ENCODE measurements at regions not wholly inside any gene's neighbourhood (a gene's known extent, or its start where the extent isn't known, plus 50 kb on each side); places are given as distances from the start of the nearest gene placed in this dataset.

- no peak overlapping the region for H3K27ac ChIP-seq
- no peak for TF ChIP-seq Cebpa-rat (IDR thresholded peaks at IDR 0.05)
- no peaks in the 10 kb centered on the region for H3K27me3 ChIP-seq
- no peaks in the 10 kb centered on the region for H3K36me3 ChIP-seq
- no peaks in the 10 kb centered on the region for H3K9me3 ChIP-seq
- no peak overlapping the region for H3K9ac ChIP-seq
- no peak overlapping the region for H3K4me3 ChIP-seq
- H4K20me1 ChIP-seq = no peaks in the 10 kb centered on the region
- H3K4me2 ChIP-seq = no peak overlapping the region
- H3K4me1 ChIP-seq = no peaks in the 10 kb centered on the region
These were observed 802.5 kb downstream of the CDH8 start for GRCh38 chr16:61233713-61234112.

GRCh38 chr16:61228371-61228770 lies 807.9 kb downstream of the CDH8 start:
- Histone ChIP-seq H3K4me2 (no peak overlapping the region), H3K36me3 (no peaks in the 10 kb centered on the region), H3K9ac (no peak overlapping the region), H3K27me3 (no peaks in the 10 kb centered on the region), H3K4me3 (no peak overlapping the region), H4K20me1 (no peaks in the 10 kb centered on the region), H3K27ac (no peak overlapping the region), H3K4me1 (no peaks in the 10 kb centered on the region), H3K9me3 (no peaks in the 10 kb centered on the region)
- TF ChIP-seq Cebpa-rat (IDR thresholded peaks at IDR 0.05) = no peak

- H3K9ac ChIP-seq = no peak overlapping the region
- no peak overlapping the region for H3K4me2 ChIP-seq
- no peaks in the 10 kb centered on the region for H3K36me3 ChIP-seq
- no peaks in the 10 kb centered on the region for H3K4me1 ChIP-seq
- H3K9me3 ChIP-seq = no peaks in the 10 kb centered on the region
- H3K27me3 ChIP-seq = no peaks in the 10 kb centered on the region
- no peaks in the 10 kb centered on the region for H4K20me1 ChIP-seq
- no peak overlapping the region for H3K27ac ChIP-seq
- H3K4me3 ChIP-seq = no peak overlapping the region
- no peak for TF ChIP-seq Cebpa-rat (IDR thresholded peaks at IDR 0.05)
These were observed 820.6 kb downstream of the CDH8 start for GRCh38 chr16:61215605-61216004.

GRCh38 chr16:61214780-61215179 lies 821.5 kb downstream of the CDH8 start:
- H3K9ac ChIP-seq = no peak overlapping the region
- H3K36me3 ChIP-seq = no peaks in the 10 kb centered on the region
- H3K4me3 ChIP-seq = no peak overlapping the region
- H3K9me3 ChIP-seq = no peaks in the 10 kb centered on the region
- no peaks in the 10 kb centered on the region for H3K27me3 ChIP-seq
- no peaks in the 10 kb centered on the region for H4K20me1 ChIP-seq
- no peak for TF ChIP-seq Cebpa-rat (IDR thresholded peaks at IDR 0.05)
- H3K4me1 ChIP-seq = no peaks in the 10 kb centered on the region
- no peak overlapping the region for H3K27ac ChIP-seq
- H3K4me2 ChIP-seq = no peak overlapping the region

- Histone ChIP-seq H3K4me3 (no peak overlapping the region), H3K27ac (no peak overlapping the region), H3K4me1 (no peaks in the 10 kb centered on the region), H3K36me3 (no peaks in the 10 kb centered on the region), H3K27me3 (no peaks in the 10 kb centered on the region), H4K20me1 (no peaks in the 10 kb centered on the region), H3K9ac (no peak overlapping the region), H3K9me3 (no peaks in the 10 kb centered on the region), H3K4me2 (no peak overlapping the region)
- no peak for TF ChIP-seq Cebpa-rat (IDR thresholded peaks at IDR 0.05)
These were observed 826.2 kb downstream of the CDH8 start for GRCh38 chr16:61210076-61210475.

GRCh38 chr16:61195006-61195405 lies 841.2 kb downstream of the CDH8 start:
- no peaks in the 10 kb centered on the region for H3K9me3 ChIP-seq
- H3K27me3 ChIP-seq = no peaks in the 10 kb centered on the region
- no peak overlapping the region for H3K27ac ChIP-seq
- H3K4me2 ChIP-seq = no peak overlapping the region
- no peak overlapping the region for H3K9ac ChIP-seq
- no peak for TF ChIP-seq Cebpa-rat (IDR thresholded peaks at IDR 0.05)
- peaks cover 8% of the 10 kb centered on the region for H3K4me1 ChIP-seq
- no peaks in the 10 kb centered on the region for H4K20me1 ChIP-seq
- no peak overlapping the region for H3K4me3 ChIP-seq
- H3K36me3 ChIP-seq = no peaks in the 10 kb centered on the region

- TF ChIP-seq Cebpa-rat (IDR thresholded peaks at IDR 0.05) = no peak
- H3K4me1 ChIP-seq = peaks cover 8% of the 10 kb centered on the region
- H3K9ac ChIP-seq = no peak overlapping the region
These were observed 841.7 kb downstream of the CDH8 start for GRCh38 chr16:61194573-61194972.

GRCh38 chr16:61182391-61182790 lies 853.8 kb downstream of the CDH8 start:
- H3K4me1 ChIP-seq = no peaks in the 10 kb centered on the region
- H3K27ac ChIP-seq = no peak overlapping the region
- H3K9ac ChIP-seq = no peak overlapping the region
- TF ChIP-seq Cebpa-rat (IDR thresholded peaks at IDR 0.05) = no peak
- H3K4me2 ChIP-seq = no peak overlapping the region
- H3K27me3 ChIP-seq = no peaks in the 10 kb centered on the region
- H3K4me3 ChIP-seq = no peak overlapping the region
- H3K36me3 ChIP-seq = no peaks in the 10 kb centered on the region
- no peaks in the 10 kb centered on the region for H3K9me3 ChIP-seq
- no peaks in the 10 kb centered on the region for H4K20me1 ChIP-seq

More at GRCh38 chr16:61194573-61194972, 841.7 kb downstream of the CDH8 start:
- H3K9me3 ChIP-seq = no peaks in the 10 kb centered on the region
- no peak overlapping the region for H3K27ac ChIP-seq
- H3K36me3 ChIP-seq = no peaks in the 10 kb centered on the region
- H3K4me3 ChIP-seq = no peak overlapping the region
- H4K20me1 ChIP-seq = no peaks in the 10 kb centered on the region
- no peaks in the 10 kb centered on the region for H3K27me3 ChIP-seq
- peak overlapping the region; percentile 37 for H3K4me2 ChIP-seq

GRCh38 chr16:61181982-61182381 lies 854.3 kb downstream of the CDH8 start:
- no peaks in the 10 kb centered on the region for H4K20me1 ChIP-seq
- H3K27ac ChIP-seq = no peak overlapping the region
- no peak for TF ChIP-seq Cebpa-rat (IDR thresholded peaks at IDR 0.05)
- no peaks in the 10 kb centered on the region for H3K4me1 ChIP-seq
- no peak overlapping the region for H3K4me3 ChIP-seq
- no peaks in the 10 kb centered on the region for H3K9me3 ChIP-seq
- H3K27me3 ChIP-seq = no peaks in the 10 kb centered on the region
- no peak overlapping the region for H3K4me2 ChIP-seq
- H3K9ac ChIP-seq = no peak overlapping the region
- no peaks in the 10 kb centered on the region for H3K36me3 ChIP-seq

GRCh38 chr16:61179561-61179960 lies 856.7 kb downstream of the CDH8 start:
- no peaks in the 10 kb centered on the region for H4K20me1 ChIP-seq
- TF ChIP-seq Cebpa-rat (IDR thresholded peaks at IDR 0.05) = no peak
- no peak overlapping the region for H3K4me3 ChIP-seq
- no peaks in the 10 kb centered on the region for H3K9me3 ChIP-seq
- no peak overlapping the region for H3K9ac ChIP-seq
- no peaks in the 10 kb centered on the region for H3K4me1 ChIP-seq
- no peaks in the 10 kb centered on the region for H3K27me3 ChIP-seq
- no peaks in the 10 kb centered on the region for H3K36me3 ChIP-seq
- no peak overlapping the region for H3K27ac ChIP-seq
- H3K4me2 ChIP-seq = no peak overlapping the region

GRCh38 chr16:61165797-61166196 lies 870.4 kb downstream of the CDH8 start:
- no peak overlapping the region for H3K9ac ChIP-seq
- TF ChIP-seq Cebpa-rat (IDR thresholded peaks at IDR 0.05) = no peak
- no peak overlapping the region for H3K4me3 ChIP-seq
- no peaks in the 10 kb centered on the region for H3K9me3 ChIP-seq
- H3K4me2 ChIP-seq = no peak overlapping the region
- no peaks in the 10 kb centered on the region for H3K27me3 ChIP-seq
- no peaks in the 10 kb centered on the region for H4K20me1 ChIP-seq
- H3K36me3 ChIP-seq = no peaks in the 10 kb centered on the region
- H3K4me1 ChIP-seq = no peaks in the 10 kb centered on the region
- no peak overlapping the region for H3K27ac ChIP-seq
